K562 (cell line): ENCODE measurements at regions not wholly inside any gene's neighbourhood (a gene's known extent, or its start where the extent isn't known, plus 50 kb on each side); places are given as distances from the start of the nearest gene placed in this dataset.

Source experiments
- ATAC-seq: fragments of 200-7000 bp; cut with Tn5 transposase; 3 replicates; pipeline ENCODE4 v1.9.1; 2020; ENCODE audit warnings: moderate library complexity
- BruUV-seq: library from RNA; stranded (reverse); fragments of 400-500 nt; replicated peaks from 2 replicates; lab custom pipeline; 2021; lab: Mats Ljungman, UMichigan
- CTCF ChIA-PET: fragments of 300-600 bp; formaldehyde crosslinking; extraction: SDS; loops from one replicate; lab custom pipeline; 2021; ENCODE audit warnings: low intra/inter-chr PET ratio; lab: Yijun Ruan, JAX
- POLR2A ChIA-PET: fragments of 300-600, 350-650 bp; sonication (Branson Sonifier 250); formaldehyde crosslinking; extraction: SDS; loops from one replicate; lab custom pipeline; 2021; ENCODE audit warnings: antibody characterized with exemption, inconsistent platforms; lab: Yijun Ruan, JAX
- DNase-seq, 4 experiments: peaks; one replicate each; pipeline versions ENCODE4 v3.0.0 to v3.0.0-alpha.2; 2011 to 2018; ENCODE audit warnings: low spot score in 3 of 4, mixed read lengths in 3 of 4; ENCODE audit errors: extremely low read depth in 1 of 4
- FAIRE-seq: peaks from 2 replicates; lab custom pipeline; 2011; peaks lifted over from hg19 to GRCh38; lab: Jason Lieb, UNC
- H2AFZ ChIP-seq: 2 replicates; pipeline ENCODE4 v1.6.0; 2011; ENCODE audit warnings: low read depth, low read length, control low read depth, inconsistent platforms
- H3K27ac ChIP-seq: fragments of 200-600 bp; 3 replicates; pipeline ENCODE4 v1.8.0; 2011; ENCODE audit warnings: low read depth, mild to moderate bottlenecking, control low read depth, inconsistent platforms, low read length, moderate library complexity, mixed read lengths; ENCODE audit errors: extremely low read depth
- H3K27me3 ChIP-seq, 2 experiments: fragments of 300-600 bp in 1 of 2; 2 replicates in 1 of 2; 3 replicates in 1 of 2; pipeline versions ENCODE4 v1.6.0 to v1.8.0; 2011; ENCODE audit warnings: inconsistent platforms in 2 of 2, low read length in 2 of 2, mild to moderate bottlenecking in 1 of 2, mixed read lengths in 1 of 2, moderate library complexity in 1 of 2; ENCODE audit not compliant: control insufficient read depth in 2 of 2, insufficient read depth in 2 of 2
- H3K36me3 ChIP-seq: fragments of 300-600 bp; 3 replicates; pipeline ENCODE4 v1.8.0; 2011; ENCODE audit warnings: mild to moderate bottlenecking, low read length, inconsistent platforms; ENCODE audit not compliant: control insufficient read depth, insufficient read depth
- H3K4me1 ChIP-seq, 2 experiments: fragments of 200-600 bp in 1 of 2; replicated peaks in 1 of 2; 2 replicates in 1 of 2; 3 replicates in 1 of 2; pipeline versions ENCODE4 v1.5.1 to v1.8.0; 2011; ENCODE audit warnings: inconsistent platforms in 2 of 2, low read length in 2 of 2, mild to moderate bottlenecking in 1 of 2, mixed read lengths in 1 of 2, moderate library complexity in 1 of 2; ENCODE audit not compliant: control insufficient read depth in 2 of 2, insufficient read depth in 2 of 2
- H3K4me2 ChIP-seq: 2 replicates; pipeline ENCODE4 v1.6.1; 2011; ENCODE audit warnings: low read length, control low read depth, inconsistent platforms, mixed read lengths; ENCODE audit not compliant: insufficient read depth
- H3K4me3 ChIP-seq: fragments of 200-600 bp; sonication (generic), shearing (Covaris generic); 2 replicates; pipeline ENCODE4 v1.5.1; 2016; ENCODE audit warnings: control low read depth, inconsistent platforms
- H3K79me2 ChIP-seq: fragments of 200-600 bp; 3 replicates; pipeline ENCODE4 v1.8.0; 2011; ENCODE audit warnings: low read length, inconsistent platforms; ENCODE audit not compliant: control insufficient read depth, insufficient read depth
- H3K9ac ChIP-seq, 2 experiments: 2 replicates each; pipeline versions ENCODE4 v1.6.0 to v1.6.1; 2011; ENCODE audit warnings: low read depth in 2 of 2, low read length in 2 of 2, control low read depth in 1 of 2, inconsistent platforms in 1 of 2, mild to moderate bottlenecking in 1 of 2, mixed read lengths in 1 of 2; ENCODE audit not compliant: insufficient read depth in 1 of 2
- H3K9me1 ChIP-seq: one replicate; pipeline ENCODE4 v1.6.0; 2011; ENCODE audit warnings: inconsistent platforms, mild to moderate bottlenecking, low read length, moderate library complexity; ENCODE audit not compliant: control insufficient read depth, insufficient read depth
- H3K9me3 ChIP-seq: replicated peaks from 2 replicates; pipeline ENCODE4 v1.5.1; 2011; ENCODE audit warnings: low read depth, low read length, inconsistent platforms; ENCODE audit not compliant: control insufficient read depth, insufficient read depth
- H4K20me1 ChIP-seq: replicated peaks from 2 replicates; pipeline ENCODE4 v1.6.1; 2011; ENCODE audit warnings: low read length, inconsistent platforms, mixed read lengths; ENCODE audit not compliant: control insufficient read depth, insufficient read depth
- FOSL1 ChIP-seq: fragments of 200-800 bp; sonication (Bioruptor generic); conservative IDR thresholded peaks from 2 replicates; pipeline ENCODE4 v1.6.1; 2016; ENCODE audit warnings: missing genetic modification characterization, missing compliant biosample characterization
- NFE2 ChIP-seq: IDR thresholded peaks from 2 replicates; pipeline ENCODE4 v1.6.1; 2014; ENCODE audit warnings: antibody characterized with exemption, low read depth
- PHB2 ChIP-seq: fragments of 450-650 bp; IDR thresholded peaks from 2 replicates; pipeline ENCODE4 v1.6.1; 2017; ENCODE audit warnings: low read depth
- PKNOX1 ChIP-seq: fragments of 450-650 bp; IDR thresholded peaks from 2 replicates; pipeline ENCODE4 v1.6.1; 2016
- SIRT6 ChIP-seq: IDR thresholded peaks from one replicate; pipeline ENCODE4 v1.6.1; 2012; ENCODE audit warnings: low read depth, mild to moderate bottlenecking, control low read depth, inconsistent platforms, low read length, moderate library complexity
- TCF3 ChIP-seq: sonication (generic); formaldehyde crosslinking; IDR thresholded peaks from 2 replicates; pipeline ENCODE4 v1.4.0; 2020; ENCODE audit warnings: mild to moderate bottlenecking, missing genetic modification reagents
- ZNF140 ChIP-seq: fragments of 250-450 bp; sonication (Bioruptor Pico); IDR thresholded peaks from 2 replicates; pipeline ENCODE4 v1.8.0; 2021; ENCODE audit warnings: moderate library complexity, mild to moderate bottlenecking, inconsistent platforms
- ZNF668 ChIP-seq: fragments of 250-450 bp; sonication (Bioruptor Pico); IDR thresholded peaks from 2 replicates; pipeline ENCODE4 v1.8.0; 2022; ENCODE audit warnings: mild to moderate bottlenecking, inconsistent platforms
- WGBS: fragments of 100-300 bp; shearing (Covaris generic); methylation state at CpG from one replicate; pipeline ENCODE4 v1.1.6; 2016; ENCODE audit warnings: low coverage, mixed read lengths; ENCODE audit not compliant: insufficient coverage; ENCODE audit errors: missing lambda C conversion rate; 5-methylcytosine and 5-hydroxymethylcytosine counted together
- in situ Hi-C: fragments of 300-500 bp; cut with MboI; formaldehyde crosslinking; loops from 4 replicates; pipeline ENCODE4 v1.15.0; 2018; ENCODE audit warnings: inconsistent platforms, mixed read lengths
- intact Hi-C: fragments of 100-400 bp; cut with micrococcal nuclease; formaldehyde crosslinking; loops from 2 replicates; pipeline ENCODE4 v1.14.2; 2022

GRCh38 chr4:81335122-81335912 is 120.3 kb upstream of the PRKG2 start:
- H3K36me3 ChIP-seq = no peaks in the 10 kb centered on the region
- no peak overlapping the region for H3K4me3 ChIP-seq
- POLR2A ChIA-PET = no interaction called here
- H2AFZ ChIP-seq = no peak overlapping the region
- no TSS peak for BruUV-seq
- no peak overlapping the region for H3K4me2 ChIP-seq
- 0% methylated on average over 5 of the region's 5 CpGs for WGBS
- no peak overlapping the region for H3K27ac ChIP-seq
- H3K79me2 ChIP-seq = no peaks in the 10 kb centered on the region
- in situ Hi-C loops = loop anchor here (25.0 kb wide), 1 partner anchor 248 kb away; no protein-coding TSS in a partner anchor
- no peaks in the 10 kb centered on the region for H3K9me3 ChIP-seq
- no peaks in the 10 kb centered on the region for H4K20me1 ChIP-seq
- CTCF ChIA-PET = no interaction called here
- intact Hi-C loops = no loop called here
- no peaks in the 10 kb centered on the region for H3K9me1 ChIP-seq
- H3K4me1 ChIP-seq = no peaks in the 10 kb centered on the region
- H3K9ac ChIP-seq = no peak overlapping the region
- peaks cover 0 to 3% of the 10 kb centered on the region in 2 experiments; a peak in 1 of 5 replicates for H3K27me3 ChIP-seq
- FAIRE-seq = no peak
- ATAC-seq = no peak
- no peak for DNase-seq
- TF ChIP-seq FOSL1 (tag) (no peak), PKNOX1 (no peak), NFE2 (no peak), SIRT6 (no peak), TCF3 (CRISPR knock-in tag) (no peak), PHB2 (no peak), ZNF668 (CRISPR knock-in tag) (no peak), ZNF140 (CRISPR knock-in tag) (no peak)
- TF ChIP-seq, all 486 proteins: peak for 0
